ENCODE measurements at regions not wholly inside any gene's neighbourhood (a gene's known extent, or its start where the extent isn't known, plus 50 kb on each side); places are given as distances from the start of the nearest gene placed in this dataset.

- H3K27ac ChIP-seq (ENCODE audit: low read length), result no peak overlapping the region
- H3K4me3 ChIP-seq (ENCODE audit: low read length), result no peak overlapping the region
- H3K27me3 ChIP-seq (ENCODE audit: insufficient read depth, low read length), result no peaks in the 10 kb centered on the region
- H3K36me3 ChIP-seq (ENCODE audit: insufficient read depth, low read depth, low read length), result no peaks in the 10 kb centered on the region
- no peaks in the 10 kb centered on the region; the same call in 1 of the 2 replicates for H3K4me1 ChIP-seq (ENCODE audit: insufficient read depth, low read length)
- no peaks in the 10 kb centered on the region for H3K9me3 ChIP-seq (ENCODE audit: insufficient read depth, low read depth, low read length)
- H3K9ac ChIP-seq (ENCODE audit: low read depth, low read length), result no peak overlapping the region
Measured at GRCh38 chr2:186052930-186053329, 314.3 kb downstream of the FSIP2 start.

- Histone ChIP-seq H3K27ac (ENCODE audit: low read length) (no peak overlapping the region), H3K4me3 (ENCODE audit: low read length) (no peak overlapping the region), H3K27me3 (ENCODE audit: insufficient read depth, low read length) (no peaks in the 10 kb centered on the region)
Measured at GRCh38 chr2:186058614-186059013, 320.0 kb downstream of the FSIP2 start.

DNA sequence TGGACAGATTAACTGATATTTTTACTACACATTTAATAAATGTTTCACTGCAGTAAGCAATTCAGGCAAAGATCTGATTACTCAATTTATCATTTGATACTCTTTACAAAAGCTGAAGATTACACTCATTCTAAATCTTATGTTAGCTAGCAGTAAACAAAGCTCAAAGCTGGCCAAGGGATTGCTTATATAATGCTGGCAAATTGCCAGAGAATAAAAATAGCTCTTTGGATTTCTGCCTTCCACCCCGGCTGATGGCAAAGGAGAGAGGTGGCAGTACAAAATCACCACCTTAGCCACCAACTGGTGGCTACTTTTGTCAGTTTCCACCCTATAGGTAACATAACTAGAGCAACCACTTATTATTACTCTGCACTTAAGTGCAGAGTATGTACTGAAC, 320.5 kb downstream of the FSIP2 start:
- H3K27ac ChIP-seq (ENCODE audit: low read length), result no peak overlapping the region
- peaks cover 8% of the 10 kb centered on the region; the same call in 1 of the 2 replicates for H3K4me1 ChIP-seq (ENCODE audit: insufficient read depth, low read length)
- H3K4me3 ChIP-seq (ENCODE audit: low read length), result no peak overlapping the region
- H3K36me3 ChIP-seq (ENCODE audit: insufficient read depth, low read depth, low read length), result no peaks in the 10 kb centered on the region
- H3K27me3 ChIP-seq (ENCODE audit: insufficient read depth, low read length), result no peaks in the 10 kb centered on the region
- H3K9ac ChIP-seq (ENCODE audit: low read depth, low read length), result 0 out of 2 replicates have a peak overlapping the region, but pooled peaks have one; percentile 47
- H3K9me3 ChIP-seq (ENCODE audit: insufficient read depth, low read depth, low read length), result no peaks in the 10 kb centered on the region; the same call in 1 of the 2 replicates

More at GRCh38 chr2:186058614-186059013, 320.0 kb downstream of the FSIP2 start:
- Histone ChIP-seq H3K9me3 (ENCODE audit: insufficient read depth, low read depth, low read length) (no peaks in the 10 kb centered on the region; the same call in 1 of the 2 replicates), H3K36me3 (ENCODE audit: insufficient read depth, low read depth, low read length) (no peaks in the 10 kb centered on the region), H3K4me1 (ENCODE audit: insufficient read depth, low read length) (peaks cover 8% of the 10 kb centered on the region; the same call in 1 of the 2 replicates), H3K9ac (ENCODE audit: low read depth, low read length) (no peak overlapping the region)

- peaks cover 8% of the 10 kb centered on the region; the same call in 1 of the 2 replicates for H3K4me1 ChIP-seq (ENCODE audit: insufficient read depth, low read length)
- no peaks in the 10 kb centered on the region for H3K36me3 ChIP-seq (ENCODE audit: insufficient read depth, low read depth, low read length)
- no peaks in the 10 kb centered on the region; the same call in 1 of the 2 replicates for H3K9me3 ChIP-seq (ENCODE audit: insufficient read depth, low read depth, low read length)
- no peak overlapping the region for H3K27ac ChIP-seq (ENCODE audit: low read length)
- H3K4me3 ChIP-seq (ENCODE audit: low read length), result no peak overlapping the region
- no peaks in the 10 kb centered on the region for H3K27me3 ChIP-seq (ENCODE audit: insufficient read depth, low read length)
- H3K9ac ChIP-seq (ENCODE audit: low read depth, low read length), result no peak overlapping the region
Measured at GRCh38 chr2:186060744-186061440, 322.3 kb downstream of the FSIP2 start.

- H3K27me3 ChIP-seq (ENCODE audit: insufficient read depth, low read length), result no peaks in the 10 kb centered on the region
- H3K9me3 ChIP-seq (ENCODE audit: insufficient read depth, low read depth, low read length), result no peaks in the 10 kb centered on the region; the same call in 1 of the 2 replicates
- no peaks in the 10 kb centered on the region for H3K36me3 ChIP-seq (ENCODE audit: insufficient read depth, low read depth, low read length)
- H3K27ac ChIP-seq (ENCODE audit: low read length), result no peak overlapping the region
- no peak overlapping the region for H3K9ac ChIP-seq (ENCODE audit: low read depth, low read length)
- H3K4me3 ChIP-seq (ENCODE audit: low read length), result no peak overlapping the region
- no peaks in the 10 kb centered on the region for H3K4me1 ChIP-seq (ENCODE audit: insufficient read depth, low read length)
Measured at GRCh38 chr2:186064507-186064906, 325.9 kb downstream of the FSIP2 start.

DNA sequence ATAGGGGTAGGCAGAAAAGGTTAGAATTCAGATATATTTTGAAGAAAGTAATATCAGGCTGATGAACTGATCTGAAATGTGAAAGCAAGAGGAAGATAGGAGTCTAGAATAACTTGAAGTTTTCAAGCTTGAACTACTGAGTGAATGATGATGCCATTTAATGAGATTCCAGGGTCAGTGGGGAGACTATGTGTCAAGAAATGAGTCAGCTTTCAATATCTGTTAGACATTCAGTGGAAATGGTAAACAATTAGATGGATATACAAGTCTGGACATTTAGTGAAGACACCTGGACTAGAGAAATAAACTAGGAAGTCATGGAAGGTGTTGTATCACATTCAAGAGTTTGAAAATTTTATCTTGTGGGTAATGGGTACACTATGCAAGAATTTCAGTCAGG, 326.9 kb downstream of the FSIP2 start:
- Histone ChIP-seq H3K27me3 (ENCODE audit: insufficient read depth, low read length) (no peaks in the 10 kb centered on the region), H3K9ac (ENCODE audit: low read depth, low read length) (no peak overlapping the region), H3K36me3 (ENCODE audit: insufficient read depth, low read depth, low read length) (no peaks in the 10 kb centered on the region), H3K4me3 (ENCODE audit: low read length) (no peak overlapping the region), H3K27ac (ENCODE audit: low read length) (no peak overlapping the region), H3K4me1 (ENCODE audit: insufficient read depth, low read length) (no peaks in the 10 kb centered on the region), H3K9me3 (ENCODE audit: insufficient read depth, low read depth, low read length) (no peaks in the 10 kb centered on the region)

DNA sequence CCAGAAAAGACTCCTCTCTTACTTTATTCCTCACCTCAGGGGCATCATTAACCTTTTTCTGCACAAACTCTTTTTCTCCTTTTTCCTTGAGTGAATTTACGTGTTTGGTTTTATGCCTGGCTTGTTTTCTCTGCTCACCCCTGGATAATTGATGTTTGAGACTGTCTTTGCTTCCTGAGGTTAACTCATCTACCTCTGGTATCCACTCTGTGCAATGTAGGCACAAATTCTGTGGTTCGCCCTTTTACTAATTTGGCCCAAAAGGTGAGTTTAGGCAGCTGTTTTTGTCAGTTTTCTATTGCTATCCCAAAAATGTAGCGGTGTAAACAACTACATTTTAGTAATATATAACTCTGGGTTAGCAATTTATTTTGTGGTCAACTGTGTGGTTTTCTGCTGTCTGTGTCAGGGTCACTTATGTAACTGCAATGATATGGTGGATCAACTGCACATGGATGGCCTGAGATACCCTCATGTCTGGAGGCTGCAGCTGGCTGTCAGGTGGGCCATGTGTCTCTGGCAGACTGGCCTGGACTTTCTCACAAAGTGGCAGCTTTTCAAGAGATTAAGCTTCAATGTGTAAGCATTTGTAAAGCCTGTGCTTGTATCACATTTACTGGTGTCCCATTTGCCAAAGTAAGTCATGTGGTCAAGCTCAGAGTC, 329.7 kb downstream of the FSIP2 start:
- Histone ChIP-seq H3K27me3 (ENCODE audit: insufficient read depth, low read length) (no peaks in the 10 kb centered on the region), H3K4me3 (ENCODE audit: low read length) (no peak overlapping the region), H3K9ac (ENCODE audit: low read depth, low read length) (no peak overlapping the region), H3K4me1 (ENCODE audit: insufficient read depth, low read length) (no peaks in the 10 kb centered on the region), H3K36me3 (ENCODE audit: insufficient read depth, low read depth, low read length) (no peaks in the 10 kb centered on the region), H3K27ac (ENCODE audit: low read length) (no peak overlapping the region), H3K9me3 (ENCODE audit: insufficient read depth, low read depth, low read length) (no peaks in the 10 kb centered on the region)

GRCh38 chr2:186069676-186070075, 331.1 kb downstream of the FSIP2 start:
- no peaks in the 10 kb centered on the region for H3K36me3 ChIP-seq (ENCODE audit: insufficient read depth, low read depth, low read length)
- no peak overlapping the region for H3K27ac ChIP-seq (ENCODE audit: low read length)
- no peaks in the 10 kb centered on the region for H3K4me1 ChIP-seq (ENCODE audit: insufficient read depth, low read length)
- H3K9ac ChIP-seq (ENCODE audit: low read depth, low read length), result no peak overlapping the region
- no peaks in the 10 kb centered on the region for H3K27me3 ChIP-seq (ENCODE audit: insufficient read depth, low read length)
- no peak overlapping the region for H3K4me3 ChIP-seq (ENCODE audit: low read length)
- no peaks in the 10 kb centered on the region for H3K9me3 ChIP-seq (ENCODE audit: insufficient read depth, low read depth, low read length)

GRCh38 chr2:186085226-186085625, 346.6 kb downstream of the FSIP2 start:
- Histone ChIP-seq H3K27me3 (ENCODE audit: insufficient read depth, low read length) (no peaks in the 10 kb centered on the region), H3K27ac (ENCODE audit: low read length) (no peak overlapping the region), H3K9me3 (ENCODE audit: insufficient read depth, low read depth, low read length) (no peaks in the 10 kb centered on the region), H3K36me3 (ENCODE audit: insufficient read depth, low read depth, low read length) (no peaks in the 10 kb centered on the region), H3K4me1 (ENCODE audit: insufficient read depth, low read length) (0 out of 2 replicates have a peak, but pooled peaks cover 5% of the 10 kb centered on the region), H3K9ac (ENCODE audit: low read depth, low read length) (no peak overlapping the region), H3K4me3 (ENCODE audit: low read length) (no peak overlapping the region)

DNA sequence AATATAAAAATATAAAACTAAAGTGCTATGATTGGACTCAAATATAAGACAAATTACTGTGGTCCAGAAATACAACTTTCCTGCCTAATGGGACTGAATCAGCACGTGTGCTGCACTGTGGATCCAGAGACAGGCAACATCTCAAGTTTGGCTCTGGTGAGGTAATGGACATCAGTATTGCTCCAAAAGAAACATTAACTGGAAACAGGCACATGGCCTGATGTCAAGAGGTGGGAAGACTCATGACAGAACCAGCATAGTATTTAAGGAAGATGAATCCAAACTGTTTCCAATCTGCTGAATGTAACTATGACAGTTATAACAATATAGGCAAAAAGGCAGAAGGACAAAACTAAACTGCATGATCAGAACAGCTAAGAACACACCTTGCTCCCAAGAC, 354.6 kb downstream of the FSIP2 start:
- Histone ChIP-seq H3K27me3 (ENCODE audit: insufficient read depth, low read length) (no peaks in the 10 kb centered on the region), H3K9ac (ENCODE audit: low read depth, low read length) (no peak overlapping the region), H3K36me3 (ENCODE audit: insufficient read depth, low read depth, low read length) (no peaks in the 10 kb centered on the region), H3K4me3 (ENCODE audit: low read length) (no peak overlapping the region), H3K27ac (ENCODE audit: low read length) (no peak overlapping the region), H3K4me1 (ENCODE audit: insufficient read depth, low read length) (no peaks in the 10 kb centered on the region), H3K9me3 (ENCODE audit: insufficient read depth, low read depth, low read length) (no peaks in the 10 kb centered on the region)

GRCh38 chr2:186098821-186099220, 360.2 kb downstream of the FSIP2 start:
- Histone ChIP-seq H3K27me3 (ENCODE audit: insufficient read depth, low read length) (no peaks in the 10 kb centered on the region), H3K36me3 (ENCODE audit: insufficient read depth, low read depth, low read length) (no peaks in the 10 kb centered on the region), H3K27ac (ENCODE audit: low read length) (no peak overlapping the region), H3K9ac (ENCODE audit: low read depth, low read length) (no peak overlapping the region), H3K4me3 (ENCODE audit: low read length) (no peak overlapping the region), H3K9me3 (ENCODE audit: insufficient read depth, low read depth, low read length) (no peaks in the 10 kb centered on the region), H3K4me1 (ENCODE audit: insufficient read depth, low read length) (peaks cover 9% of the 10 kb centered on the region; the same call in 1 of the 2 replicates)

GRCh38 chr2:186099826-186100225, 361.2 kb downstream of the FSIP2 start:
- Histone ChIP-seq H3K9me3 (ENCODE audit: insufficient read depth, low read depth, low read length) (no peaks in the 10 kb centered on the region), H3K9ac (ENCODE audit: low read depth, low read length) (no peak overlapping the region), H3K4me1 (ENCODE audit: insufficient read depth, low read length) (peaks cover 15% of the 10 kb centered on the region; the same call in 1 of the 2 replicates), H3K36me3 (ENCODE audit: insufficient read depth, low read depth, low read length) (no peaks in the 10 kb centered on the region), H3K27ac (ENCODE audit: low read length) (no peak overlapping the region), H3K4me3 (ENCODE audit: low read length) (no peak overlapping the region), H3K27me3 (ENCODE audit: insufficient read depth, low read length) (no peaks in the 10 kb centered on the region)

All from iPS-20b (cell line).